GM19240 (cell line): ENCODE measurements at regions not wholly inside any gene's neighbourhood (a gene's known extent, or its start where the extent isn't known, plus 50 kb on each side); places are given as distances from the start of the nearest gene placed in this dataset.

ENCODE experiments used
- DNase-seq: peaks from one replicate; pipeline ENCODE4 v3.0.0; 2011; ENCODE audit warnings: low spot score; ENCODE audit not compliant: insufficient read length

- no peak for DNase-seq
These were observed 1512.0 kb downstream of the ARAP2 start for GRCh38 chr4:34732176-34732950.

GRCh38 chr4:34733185-34733941 lies 1511.0 kb downstream of the ARAP2 start:
- no peak for DNase-seq

GRCh38 chr4:34766935-34767334 lies 1477.4 kb downstream of the ARAP2 start:
- DNase-seq, result no peak

GRCh38 chr4:34767407-34767806 lies 1476.9 kb downstream of the ARAP2 start:
- no peak for DNase-seq

- DNase-seq, result no peak
These were observed 1472.7 kb downstream of the ARAP2 start for GRCh38 chr4:34771632-34772031.

GRCh38 chr4:34790131-34790530 lies 1454.2 kb downstream of the ARAP2 start:
- DNase-seq, result no peak

- DNase-seq, result no peak
These were observed 1453.1 kb downstream of the ARAP2 start for GRCh38 chr4:34791209-34791608.

- DNase-seq, result no peak
These were observed 1443.4 kb downstream of the ARAP2 start for GRCh38 chr4:34800953-34801352.

- no peak for DNase-seq
These were observed 1430.0 kb downstream of the ARAP2 start for GRCh38 chr4:34814266-34814665.

- no peak for DNase-seq
These were observed 1419.8 kb downstream of the ARAP2 start for GRCh38 chr4:34824515-34824914.

- DNase-seq, result no peak
These were observed 1417.7 kb downstream of the ARAP2 start for GRCh38 chr4:34826660-34827059.

GRCh38 chr4:34845926-34846325 lies 1398.4 kb downstream of the ARAP2 start:
- DNase-seq, result no peak

GRCh38 chr4:34850421-34850820 lies 1393.9 kb downstream of the ARAP2 start:
- no peak for DNase-seq

- no peak for DNase-seq
These were observed 1393.3 kb downstream of the ARAP2 start for GRCh38 chr4:34850968-34851367.

GRCh38 chr4:34851411-34851810 lies 1392.9 kb downstream of the ARAP2 start:
- DNase-seq, result no peak

GRCh38 chr4:34854451-34854850 lies 1389.9 kb downstream of the ARAP2 start:
- DNase-seq, result no peak

- no peak for DNase-seq
These were observed 1382.6 kb downstream of the ARAP2 start for GRCh38 chr4:34861666-34862065.

GRCh38 chr4:34878961-34879360 lies 1365.4 kb downstream of the ARAP2 start:
- no peak for DNase-seq

- no peak for DNase-seq
These were observed 1364.1 kb downstream of the ARAP2 start for GRCh38 chr4:34880246-34880645.

GRCh38 chr4:34891892-34892291 lies 1352.4 kb downstream of the ARAP2 start:
- DNase-seq, result no peak

GRCh38 chr4:34893382-34893781 lies 1350.9 kb downstream of the ARAP2 start:
- no peak for DNase-seq

GRCh38 chr4:34920032-34920431 lies 1324.3 kb downstream of the ARAP2 start:
- DNase-seq, result no peak

GRCh38 chr4:34921391-34921790 lies 1322.9 kb downstream of the ARAP2 start:
- no peak for DNase-seq
